Stimulated activated CD4-positive, alpha-beta T cell treated with anti-CD3 and anti-CD28 coated beads, Interleukin-1b, Interleukin-23, amount 100 ng/mL, for 4 hours (primary cell): ENCODE measurements at regions not wholly inside any gene's neighbourhood (a gene's known extent, or its start where the extent isn't known, plus 50 kb on each side); places are given as distances from the start of the nearest gene placed in this dataset.

Experiments used
- DNase-seq, 2 donors: peaks; one replicate each; pipeline ENCODE4 v3.0.0-alpha.2; 2020; ENCODE audit warnings: low read depth in 2 of 2

DNA sequence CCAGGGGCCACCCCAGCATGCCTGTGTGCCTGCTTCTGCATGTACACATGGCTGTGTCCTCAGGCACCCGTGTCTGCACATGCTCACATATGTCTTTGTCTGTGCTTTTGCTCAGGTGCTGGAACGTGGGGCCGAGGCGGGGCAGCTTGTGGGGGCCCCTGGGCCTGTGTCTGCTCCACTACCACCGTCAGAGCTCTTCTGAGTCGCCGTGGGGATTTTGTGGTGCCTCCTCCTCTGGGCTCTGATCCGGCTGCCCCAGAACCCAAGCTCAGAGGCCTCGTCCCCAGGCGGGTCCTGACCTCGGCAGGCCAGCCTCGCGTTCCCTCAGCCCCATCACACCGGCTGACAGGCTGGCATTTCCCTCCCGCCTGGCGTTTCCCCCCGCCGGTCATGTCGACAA lies 104.6 kb upstream of the ACTRT2 start:
- no peak for DNase-seq

DNA sequence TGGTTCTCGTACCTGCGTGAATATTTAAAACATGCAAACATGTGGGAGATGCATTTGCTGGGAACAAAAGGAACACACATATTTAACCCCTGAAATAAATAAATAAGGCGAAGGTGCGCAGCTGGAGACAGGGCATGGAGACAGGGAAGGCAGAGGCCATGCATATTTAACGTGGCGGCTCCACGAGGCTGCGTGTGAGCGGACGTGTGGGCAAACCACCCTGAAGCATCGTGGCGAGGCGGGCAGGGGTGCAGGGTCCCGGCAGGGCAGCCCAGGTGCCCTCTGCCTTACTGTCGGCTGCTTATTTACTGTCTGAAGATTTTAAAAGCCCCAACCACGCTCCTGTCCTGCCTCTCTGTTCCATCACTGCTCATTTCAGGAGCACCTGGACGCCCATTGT lies 104.0 kb upstream of the ACTRT2 start:
- DNase-seq = no peak

DNA sequence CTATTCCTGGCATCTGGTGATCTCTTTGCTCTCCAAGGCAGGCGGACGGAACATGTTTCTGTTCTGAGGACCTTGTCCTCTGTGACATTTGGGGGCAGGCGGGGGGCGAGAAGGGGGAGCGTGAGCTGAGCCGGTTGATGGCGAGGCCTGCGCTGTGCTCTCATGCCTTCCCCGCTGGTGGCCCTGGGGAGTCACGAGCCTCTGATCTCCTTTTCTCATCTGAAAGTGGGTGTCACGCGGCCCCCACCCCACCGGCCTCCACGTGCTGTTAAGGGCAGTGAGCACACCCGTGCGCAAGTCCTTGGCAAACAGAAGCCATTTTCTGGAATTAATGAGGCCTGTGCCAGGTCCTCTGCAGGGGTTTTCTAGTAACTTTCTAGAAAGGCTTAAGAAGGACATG lies 102.8 kb upstream of the ACTRT2 start:
- no peak for DNase-seq

DNA sequence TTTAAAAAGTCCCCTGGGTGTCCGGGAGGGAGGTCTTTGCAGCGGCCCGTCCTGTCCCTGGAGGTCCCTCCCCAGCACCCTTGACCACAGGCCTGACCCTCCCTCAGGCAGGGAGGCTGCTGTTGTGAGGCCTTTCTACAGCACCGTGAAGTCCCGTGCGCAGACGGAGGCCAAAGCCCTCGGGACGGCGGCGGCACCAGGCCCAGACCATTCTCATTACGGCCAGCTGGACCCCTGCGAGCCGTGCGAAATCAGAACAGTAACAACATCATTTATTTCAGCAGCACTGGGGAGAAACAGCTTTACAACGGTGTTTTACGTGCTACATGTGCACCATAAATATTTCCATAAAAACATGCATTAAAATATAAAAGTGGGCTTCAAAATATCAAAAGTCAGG lies 101.4 kb upstream of the ACTRT2 start:
- DNase-seq = no peak

DNA sequence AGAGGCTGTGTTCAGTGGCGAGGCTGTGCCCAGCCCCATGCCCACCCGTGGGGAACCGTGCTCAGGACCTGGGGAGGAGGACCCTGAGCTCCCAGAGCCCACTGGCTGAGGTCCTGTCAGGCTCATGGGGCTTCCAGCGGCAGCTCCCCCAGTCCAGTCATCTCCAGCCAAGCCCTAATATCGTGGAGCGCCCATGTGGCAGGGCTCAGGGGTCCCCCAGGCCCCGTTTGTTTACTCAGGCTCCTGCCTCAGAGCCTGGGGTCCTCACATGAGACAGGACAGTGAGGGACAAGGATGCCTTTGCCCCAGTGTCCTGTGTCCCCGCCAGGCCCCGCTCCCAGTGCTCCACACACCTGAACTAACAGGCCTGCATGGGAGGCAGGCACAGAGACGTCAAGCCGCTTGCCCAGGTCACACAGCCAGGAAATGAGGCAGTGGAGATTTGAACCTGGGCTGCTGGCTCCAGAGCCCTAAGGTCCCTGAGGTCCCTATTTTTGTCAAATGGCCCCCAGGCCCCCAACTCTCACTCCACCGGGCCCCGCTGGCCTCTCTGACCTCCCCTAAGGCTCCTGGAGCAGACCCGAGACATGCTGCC lies 100.7 kb upstream of the ACTRT2 start:
- no peak for DNase-seq

DNA sequence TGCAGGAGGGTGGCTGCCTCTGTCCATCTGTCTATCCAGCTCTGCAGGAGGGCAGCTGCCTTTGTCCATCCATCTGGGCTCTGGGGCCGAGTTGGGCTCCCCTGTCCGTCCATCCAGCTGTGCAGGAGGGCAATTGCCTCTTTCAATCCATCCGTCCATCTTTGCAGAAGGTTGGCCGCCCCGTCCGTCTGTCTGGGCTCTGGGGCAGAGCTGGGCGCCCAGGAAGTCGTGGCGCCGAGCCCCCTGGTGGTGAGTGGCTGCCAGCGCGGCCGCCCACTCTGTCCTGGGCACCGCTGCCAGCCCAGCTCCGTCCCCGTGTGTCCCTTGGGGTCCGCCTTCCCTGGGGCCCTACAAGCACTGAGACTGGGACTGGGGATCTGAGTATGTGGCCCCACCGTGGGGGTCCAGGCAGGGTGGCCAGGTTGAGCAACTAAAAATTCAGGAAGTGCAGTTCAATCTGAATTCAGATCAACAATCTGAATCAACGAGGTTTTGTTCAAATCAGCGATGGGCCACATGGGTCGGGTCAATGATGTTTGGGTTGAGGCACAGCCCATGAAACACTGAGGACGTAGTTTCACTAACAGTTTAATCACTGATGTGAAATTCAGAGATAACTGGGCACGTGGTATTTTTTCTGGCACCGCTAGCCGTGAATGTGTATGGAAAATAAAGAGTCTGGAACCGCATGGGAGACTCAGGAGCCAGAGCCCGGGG lies 99.1 kb upstream of the ACTRT2 start:
- DNase-seq = peak; percentile 36 to 41

DNA sequence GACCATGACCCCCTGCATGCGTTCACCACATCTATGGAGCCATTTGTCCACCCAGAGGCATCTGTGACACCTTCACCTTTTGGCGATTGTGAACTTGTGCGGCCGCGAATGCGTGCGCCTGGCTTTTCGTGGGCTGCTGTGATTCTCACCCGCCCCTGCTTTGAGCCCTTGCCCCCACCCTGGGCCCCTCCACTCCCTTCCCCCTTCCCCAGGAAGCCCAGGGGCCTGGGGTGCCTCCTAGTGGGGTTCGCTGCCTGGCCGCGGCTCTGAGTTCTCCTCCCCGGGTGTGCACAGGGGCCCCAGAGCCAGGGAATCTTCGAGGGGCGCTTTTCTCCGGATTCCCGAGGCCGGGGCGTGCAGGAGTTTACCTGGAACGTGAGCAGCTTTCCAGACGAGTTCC lies 97.9 kb upstream of the ACTRT2 start:
- no peak for DNase-seq

DNA sequence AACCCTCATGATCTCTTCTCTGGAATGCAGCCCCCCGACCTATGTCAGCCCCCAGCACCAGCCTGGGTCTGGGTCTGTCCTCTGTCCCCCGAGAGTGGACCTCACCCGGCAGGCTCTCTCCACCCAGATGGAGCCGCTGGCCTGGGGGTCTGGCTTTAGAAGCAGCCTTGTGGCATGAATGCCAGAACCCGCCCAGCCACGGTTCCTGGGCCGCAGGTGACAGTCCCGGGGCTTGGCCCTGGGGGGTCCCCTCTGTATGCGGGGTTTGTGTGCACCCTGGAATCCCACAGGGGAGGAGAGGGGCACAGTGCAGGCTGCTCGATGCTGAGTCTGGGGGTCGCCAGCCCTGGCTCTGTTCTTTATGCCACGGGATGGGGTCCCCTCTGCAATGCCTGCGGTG lies 96.0 kb upstream of the ACTRT2 start:
- no peak for DNase-seq

DNA sequence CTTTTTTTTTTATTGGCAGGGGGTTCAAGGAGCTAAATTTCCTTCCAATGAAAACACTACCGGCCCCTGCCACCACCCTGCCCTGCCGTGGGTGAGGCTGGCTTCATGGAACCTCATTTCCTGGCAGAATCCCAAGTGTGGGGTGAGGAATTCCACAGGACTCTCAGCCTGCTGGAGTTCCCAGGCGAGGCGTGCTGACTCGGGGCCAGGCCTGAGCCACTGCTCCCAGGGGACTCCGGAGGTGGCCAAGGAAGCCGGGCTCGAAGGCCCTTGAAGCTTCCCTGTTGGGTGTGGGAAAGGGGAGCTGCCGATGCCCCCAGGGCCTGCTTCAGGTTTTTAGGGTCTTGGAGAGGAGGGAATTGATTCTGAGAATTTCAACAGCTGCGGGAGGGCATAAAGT lies 95.3 kb upstream of the ACTRT2 start:
- no peak for DNase-seq

DNA sequence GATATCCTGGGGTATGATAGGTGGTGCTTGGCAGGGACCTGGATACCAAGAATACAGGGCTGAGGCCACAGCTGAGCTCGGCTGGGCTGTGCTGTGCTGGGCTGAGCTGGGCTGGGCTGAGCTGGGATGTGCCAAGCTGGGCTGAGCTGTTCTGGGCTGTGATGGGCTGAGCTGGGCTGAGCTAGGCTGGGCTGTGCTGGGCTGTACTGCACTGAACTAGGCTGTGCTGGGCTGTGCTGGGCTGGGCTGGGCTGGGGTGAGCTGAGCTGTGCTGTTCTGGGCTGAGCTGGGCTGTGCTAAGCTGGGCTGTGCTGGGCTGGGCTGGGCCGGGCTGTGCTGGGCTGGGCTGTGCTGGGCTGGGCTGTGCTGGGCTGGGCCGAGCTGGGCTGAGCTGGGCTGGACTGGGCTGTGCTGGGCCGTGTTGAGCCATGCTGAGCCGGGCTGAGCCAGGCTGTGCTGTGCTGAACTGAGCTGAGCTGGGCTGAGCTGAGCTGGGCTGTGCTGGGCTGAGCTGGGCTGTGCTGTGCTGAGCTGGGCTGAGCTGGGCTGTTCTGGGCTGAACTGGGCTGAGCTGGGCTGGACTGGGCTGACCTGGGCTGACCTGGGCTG lies 94.7 kb upstream of the ACTRT2 start:
- DNase-seq = no peak

DNA sequence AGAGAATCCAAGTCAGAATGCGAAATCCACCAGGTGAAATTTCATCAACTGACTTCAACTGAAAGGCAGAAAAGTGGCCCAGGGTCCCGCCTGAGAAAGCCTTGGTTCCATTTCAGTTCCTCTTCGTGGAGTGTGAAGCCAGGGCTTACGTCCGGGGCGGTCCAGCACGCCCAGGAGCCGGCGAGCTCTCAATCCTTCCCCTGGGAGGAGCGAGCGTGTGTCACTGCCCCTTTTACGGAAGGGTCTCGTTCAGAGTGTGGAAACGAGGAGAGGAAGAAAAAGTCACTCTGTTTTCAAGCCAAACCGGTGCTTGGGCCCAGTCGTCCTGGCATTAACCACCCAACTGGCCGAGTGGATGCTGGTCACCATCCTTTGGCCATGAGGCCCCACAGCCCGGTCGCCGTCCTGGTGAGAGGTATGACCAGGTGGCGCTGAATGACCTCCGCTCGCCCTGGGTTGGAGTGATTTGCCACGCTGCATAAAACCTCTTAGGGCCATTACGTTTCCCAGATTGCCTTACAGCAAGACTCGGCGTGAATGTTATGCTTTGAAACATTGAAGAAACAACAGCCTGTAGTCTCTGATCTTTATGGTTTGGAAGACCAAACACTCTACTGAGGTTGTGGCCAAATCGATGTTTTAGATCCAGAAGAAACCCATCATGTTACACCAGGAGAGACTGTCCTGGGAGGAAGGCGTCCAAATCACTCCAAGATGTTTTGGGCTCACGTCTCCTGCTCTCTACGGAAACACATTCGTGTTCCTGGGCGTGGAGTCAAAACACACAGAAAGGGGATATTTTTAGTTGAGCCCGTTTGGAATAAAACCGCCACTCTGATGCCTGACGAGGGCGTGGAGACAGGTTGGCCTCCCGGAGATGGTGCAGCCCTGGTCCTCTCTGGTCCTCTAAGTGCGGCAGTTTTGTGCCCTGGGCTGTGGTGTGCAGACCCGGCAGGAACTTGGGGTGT lies 93.6 kb upstream of the ACTRT2 start:
- DNase-seq = no peak

DNA sequence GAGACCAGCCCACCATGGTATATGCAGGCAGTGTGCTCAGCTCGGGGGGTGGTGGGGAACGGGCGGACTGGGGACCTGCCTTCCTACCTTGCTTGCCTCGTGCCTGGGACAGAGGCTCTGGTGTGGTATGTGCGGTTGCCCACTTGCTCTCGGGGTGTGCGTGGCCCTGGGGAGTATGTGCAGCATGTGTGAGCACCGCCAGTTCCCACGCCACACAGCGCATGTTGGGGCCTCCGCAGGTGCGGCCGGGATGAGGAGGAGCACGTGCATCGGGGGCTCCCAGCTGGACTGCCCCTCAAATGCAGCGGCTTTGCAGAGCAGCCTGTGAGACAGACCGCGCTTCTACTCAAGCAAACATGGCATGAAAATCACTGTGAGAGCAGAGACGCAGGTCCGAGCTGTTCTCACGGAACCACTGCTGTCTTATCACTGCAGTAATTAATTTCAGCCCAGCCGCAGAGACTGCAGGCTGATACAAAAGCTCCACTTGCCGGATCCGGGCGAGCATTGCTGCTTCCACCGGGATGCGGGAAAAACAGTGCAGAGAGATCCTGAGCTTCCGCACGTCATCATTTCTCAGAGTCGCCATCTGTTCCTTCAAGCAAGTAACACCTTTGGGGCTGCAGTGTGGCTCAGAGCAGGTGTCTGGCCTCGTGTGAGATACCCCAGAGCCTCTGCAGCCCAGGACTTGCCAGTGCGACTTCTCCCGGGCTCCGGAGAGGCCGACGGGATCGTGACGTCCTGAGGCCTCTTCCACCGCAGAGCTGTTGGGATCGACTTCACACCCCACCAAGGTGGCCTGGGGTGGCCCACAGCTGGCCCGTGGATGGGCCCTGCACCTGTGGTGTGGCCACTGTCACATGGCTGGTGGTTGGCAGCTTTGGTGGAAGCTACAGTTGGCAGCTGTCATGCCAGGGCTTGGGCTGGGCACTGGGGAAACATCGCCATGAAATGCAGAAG lies 92.6 kb upstream of the ACTRT2 start:
- DNase-seq = no peak

DNA sequence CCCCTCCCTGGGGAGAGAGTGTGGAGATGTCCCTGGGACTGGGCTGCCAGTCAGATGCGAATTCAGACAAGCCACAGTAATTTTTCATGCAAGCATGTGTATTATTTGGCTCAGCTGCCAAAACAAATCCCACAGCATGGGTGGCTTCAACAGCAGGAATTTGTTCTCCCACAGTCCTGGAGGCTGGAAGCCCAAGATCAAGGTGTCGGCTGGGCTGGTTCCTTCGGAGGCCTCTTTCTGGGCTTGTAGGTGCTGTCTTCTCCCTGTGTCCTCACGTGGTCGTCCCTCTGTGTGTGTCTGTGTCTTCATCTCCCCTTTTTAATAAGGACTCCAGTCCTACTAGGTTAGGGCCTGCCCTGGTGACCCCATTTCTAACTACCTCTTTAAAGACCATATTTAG lies 91.9 kb upstream of the ACTRT2 start:
- no peak for DNase-seq

DNA sequence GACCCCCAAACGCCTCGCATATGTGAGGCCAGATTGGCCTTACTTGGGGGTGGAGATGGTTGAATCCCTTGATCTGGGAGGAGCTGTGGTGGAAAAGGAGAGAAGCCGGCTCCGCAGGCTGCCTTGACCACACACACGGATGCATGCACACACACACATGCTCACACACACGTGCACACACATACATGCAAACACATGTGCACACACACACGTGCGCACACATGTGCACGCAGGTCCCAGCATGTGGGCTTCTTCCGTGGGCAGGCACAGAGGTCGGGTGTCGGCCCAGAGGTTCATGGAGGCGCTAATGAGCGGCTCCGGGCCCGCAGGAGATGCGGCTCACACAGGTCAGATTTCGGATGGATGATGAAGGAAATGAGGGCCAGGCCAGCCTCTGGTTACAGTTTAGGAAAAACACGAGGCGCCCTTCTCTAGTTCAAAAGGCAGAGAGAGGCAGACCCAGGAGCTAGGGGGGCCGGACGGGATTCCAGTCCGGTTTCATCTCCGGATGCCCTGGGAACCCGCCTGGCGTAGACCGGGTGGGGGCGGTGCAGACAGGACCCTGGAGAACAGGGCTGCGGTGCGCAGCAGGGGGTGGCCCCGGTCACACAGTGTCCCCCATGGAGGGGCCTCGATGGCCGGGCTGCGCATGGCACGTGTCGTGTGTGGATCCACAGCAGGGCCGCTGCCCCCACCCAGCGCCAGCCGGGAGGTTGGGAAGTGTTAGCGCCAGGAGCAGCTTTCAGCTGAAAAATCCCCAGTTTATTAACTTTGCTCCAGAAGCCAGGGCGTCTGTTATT lies 91.1 kb upstream of the ACTRT2 start:
- no peak for DNase-seq

DNA sequence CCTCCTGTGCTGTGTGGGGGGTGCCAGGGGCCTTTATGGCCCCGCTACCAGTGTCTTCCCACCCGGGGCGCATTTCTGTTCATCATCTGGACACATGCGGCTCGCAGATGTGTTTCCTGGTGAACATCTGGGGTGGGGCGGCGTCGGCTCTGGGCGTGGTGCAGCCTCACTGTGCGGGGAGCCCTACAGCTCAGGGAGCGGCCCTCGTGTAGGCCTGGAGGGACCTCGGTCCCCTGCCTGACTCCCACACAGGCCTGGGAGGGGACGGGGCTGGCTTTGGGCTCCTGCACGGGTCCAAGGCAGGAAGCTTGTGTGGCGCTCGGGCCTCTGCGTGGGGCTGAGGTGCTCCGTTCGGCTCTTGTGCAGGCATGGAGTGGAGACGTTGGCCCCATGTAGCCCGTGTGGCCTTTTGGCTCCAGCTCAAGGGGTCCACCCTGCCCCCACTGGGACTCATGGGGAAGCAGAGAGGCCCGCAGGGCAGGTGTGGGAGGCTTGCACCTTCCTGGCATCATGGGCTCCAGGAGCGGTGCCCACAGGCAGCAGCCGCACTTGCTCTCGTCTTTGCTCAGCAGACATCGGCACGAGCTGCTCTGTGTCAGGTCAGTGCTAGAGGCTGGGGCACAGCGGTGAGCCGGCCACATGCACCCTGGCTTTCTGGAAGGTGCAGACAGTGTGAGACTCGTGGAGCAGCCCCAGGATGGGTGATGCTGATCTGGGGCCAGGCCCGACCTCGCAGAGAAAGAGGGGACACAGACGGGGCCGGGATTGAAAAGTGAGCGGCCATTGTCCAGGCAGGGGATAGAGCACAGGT lies 90.1 kb upstream of the ACTRT2 start:
- DNase-seq = no peak

DNA sequence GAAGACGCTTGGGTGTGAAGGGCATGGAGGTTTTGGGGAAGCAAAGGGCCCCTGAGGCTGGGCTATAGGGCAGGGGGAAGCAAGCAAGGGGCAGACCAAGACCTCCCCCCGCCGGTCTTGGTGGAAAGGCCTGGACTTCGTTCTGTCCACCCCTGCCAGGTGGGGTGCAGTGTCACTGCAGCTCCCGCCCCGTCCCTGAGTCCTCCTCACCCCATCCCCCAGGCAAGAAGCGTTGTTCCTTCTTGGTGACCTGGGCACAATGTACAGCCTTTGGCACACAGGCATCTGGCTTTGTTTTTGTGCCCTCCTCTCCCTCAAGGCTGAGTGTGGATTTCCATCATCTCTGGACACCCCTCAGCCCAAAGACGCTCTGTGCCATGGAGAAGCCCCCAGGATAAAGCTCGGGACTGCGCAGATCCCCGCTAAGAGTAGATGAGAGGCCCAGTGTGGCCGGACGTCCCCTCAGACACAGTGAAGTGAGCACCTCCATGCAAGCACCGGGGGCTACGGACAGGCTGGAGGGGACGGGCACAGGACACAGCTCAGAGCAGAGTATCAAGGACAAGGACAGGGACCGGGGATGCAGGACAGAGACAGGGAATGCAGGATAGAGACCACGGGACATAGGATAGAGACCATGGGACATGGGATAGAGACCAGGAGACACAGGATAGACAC lies 89.4 kb upstream of the ACTRT2 start:
- DNase-seq = no peak

DNA sequence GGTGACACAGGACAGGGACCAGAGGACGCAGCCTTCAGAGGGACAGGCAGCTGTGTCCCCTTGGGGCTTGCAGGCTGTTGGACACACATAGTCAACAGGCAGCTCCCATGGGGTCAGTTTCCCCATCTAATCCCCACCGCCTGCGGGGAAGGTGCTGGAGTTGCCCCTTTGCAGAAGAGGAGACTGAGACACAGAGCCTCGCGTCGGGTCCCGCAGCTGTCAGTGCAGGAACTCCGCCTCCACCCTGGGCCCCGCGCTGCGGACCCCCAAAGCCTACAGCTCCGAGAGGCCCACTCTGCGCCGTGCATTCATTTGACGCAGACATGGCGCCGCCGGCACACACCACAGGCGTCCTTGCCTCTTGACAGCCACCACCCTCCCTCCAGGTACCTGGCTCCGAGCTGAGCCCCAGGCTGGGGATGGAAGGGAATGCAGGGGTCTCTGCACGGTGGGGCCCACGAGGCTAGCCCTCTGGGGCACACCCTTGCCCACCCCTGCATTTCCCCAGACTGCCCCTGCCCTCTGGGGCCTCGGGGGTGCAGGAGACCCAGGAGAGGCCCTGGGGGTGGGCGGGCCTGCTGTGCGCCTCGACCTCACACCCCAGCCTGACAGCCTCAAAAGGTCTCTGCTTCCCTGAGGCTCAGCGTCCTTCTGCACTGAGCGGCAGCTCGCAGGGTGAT lies 88.5 kb upstream of the ACTRT2 start:
- DNase-seq = no peak

DNA sequence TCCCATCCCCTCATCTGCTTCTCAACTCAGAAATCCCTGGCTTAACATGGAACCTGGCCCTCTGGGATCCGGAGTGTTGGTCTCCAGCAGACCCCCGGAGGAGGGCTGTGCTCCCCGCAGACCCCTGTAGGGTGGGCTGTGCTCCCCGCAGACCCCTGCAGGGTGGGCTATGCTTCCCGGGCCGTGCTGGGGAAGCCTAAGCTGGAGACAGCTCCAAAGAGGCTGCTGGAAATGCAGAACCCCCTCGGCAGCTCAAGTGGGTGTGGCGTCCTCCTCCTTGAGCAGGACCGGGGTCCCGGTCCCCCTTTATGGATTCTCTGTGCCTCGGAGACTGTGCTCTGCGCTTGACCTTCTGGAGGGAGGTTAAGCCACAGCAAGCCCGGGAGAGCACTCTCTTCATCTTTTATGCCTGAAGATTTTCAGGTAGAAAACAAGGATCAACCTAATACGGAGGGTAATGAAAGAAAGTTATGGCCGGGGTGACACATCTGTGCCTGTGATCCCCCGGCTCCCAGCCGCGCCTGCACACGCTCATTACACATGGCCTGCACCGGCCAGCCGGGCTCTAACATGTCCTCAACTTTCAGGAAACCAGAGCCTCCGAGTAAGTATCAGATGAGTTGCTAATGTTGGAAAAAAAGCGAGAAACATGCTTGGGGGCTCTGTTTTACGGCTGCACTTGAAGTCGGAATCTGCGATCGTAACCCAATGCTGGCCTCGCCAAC lies 87.7 kb upstream of the ACTRT2 start:
- DNase-seq = no peak
